SH-SY5Y (cell line): ENCODE measurements at regions not wholly inside any gene's neighbourhood (a gene's known extent, or its start where the extent isn't known, plus 50 kb on each side); places are given as distances from the start of the nearest gene placed in this dataset.

Experiments
- GATA2 ChIP-seq: IDR thresholded peaks from 2 replicates; pipeline ENCODE4 v1.6.1; 2011; ENCODE audit warnings: mild to moderate bottlenecking, low read depth, low read length
- GATA3 ChIP-seq: IDR thresholded peaks from 2 replicates; pipeline ENCODE4 v1.6.1; 2011; ENCODE audit warnings: low read depth, mild to moderate bottlenecking, low read length, moderate library complexity

GRCh38 chr10:55870186-55870585 lies 490.9 kb downstream of the ZWINT start:
- no peak for TF ChIP-seq GATA2
- no peak for TF ChIP-seq GATA3
